ENCODE measurements at regions not wholly inside any gene's neighbourhood (a gene's known extent, or its start where the extent isn't known, plus 50 kb on each side); places are given as distances from the start of the nearest gene placed in this dataset.

DNA sequence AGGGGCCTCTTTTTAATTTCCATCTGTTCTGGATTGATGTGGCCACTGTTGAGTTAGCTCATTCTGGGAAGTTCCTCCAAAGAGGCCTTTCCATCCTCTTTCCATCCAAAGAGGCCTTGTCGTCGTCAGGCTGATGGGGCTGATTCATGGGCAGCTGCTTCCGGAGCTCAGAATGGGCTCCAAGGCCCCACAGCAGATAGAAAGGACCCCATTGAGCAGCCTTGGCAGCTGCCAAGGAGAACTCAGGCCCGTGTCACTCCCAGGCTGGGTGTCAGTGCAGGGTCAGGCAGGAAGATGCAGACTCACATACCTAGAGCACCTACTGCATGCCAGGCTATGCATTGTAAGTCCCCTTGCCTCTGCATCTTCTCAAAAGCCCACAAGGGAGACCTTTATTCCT lies 524.1 kb downstream of the MIAT start:
- TF ChIP-seq, protein P1, sequence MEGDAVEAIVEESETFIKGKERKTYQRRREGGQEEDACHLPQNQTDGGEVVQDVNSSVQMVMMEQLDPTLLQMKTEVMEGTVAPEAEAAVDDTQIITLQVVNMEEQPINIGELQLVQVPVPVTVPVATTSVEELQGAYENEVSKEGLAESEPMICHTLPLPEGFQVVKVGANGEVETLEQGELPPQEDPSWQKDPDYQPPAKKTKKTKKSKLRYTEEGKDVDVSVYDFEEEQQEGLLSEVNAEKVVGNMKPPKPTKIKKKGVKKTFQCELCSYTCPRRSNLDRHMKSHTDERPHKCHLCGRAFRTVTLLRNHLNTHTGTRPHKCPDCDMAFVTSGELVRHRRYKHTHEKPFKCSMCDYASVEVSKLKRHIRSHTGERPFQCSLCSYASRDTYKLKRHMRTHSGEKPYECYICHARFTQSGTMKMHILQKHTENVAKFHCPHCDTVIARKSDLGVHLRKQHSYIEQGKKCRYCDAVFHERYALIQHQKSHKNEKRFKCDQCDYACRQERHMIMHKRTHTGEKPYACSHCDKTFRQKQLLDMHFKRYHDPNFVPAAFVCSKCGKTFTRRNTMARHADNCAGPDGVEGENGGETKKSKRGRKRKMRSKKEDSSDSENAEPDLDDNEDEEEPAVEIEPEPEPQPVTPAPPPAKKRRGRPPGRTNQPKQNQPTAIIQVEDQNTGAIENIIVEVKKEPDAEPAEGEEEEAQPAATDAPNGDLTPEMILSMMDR (IDR thresholded peaks at IDR 0.05), result no peak
- no peak for TF ChIP-seq POLR2A (IDR thresholded peaks at IDR 0.05)

Measured in adrenal gland (tissue), 5 donors.